CD4-positive, alpha-beta T cell treated with Interleukin-17A for 1 hour (primary cell): ENCODE measurements at regions not wholly inside any gene's neighbourhood (a gene's known extent, or its start where the extent isn't known, plus 50 kb on each side); places are given as distances from the start of the nearest gene placed in this dataset.

Experiments
- DNase-seq: peaks from one replicate; pipeline ENCODE4 v3.0.0-alpha.2; 2020

DNA sequence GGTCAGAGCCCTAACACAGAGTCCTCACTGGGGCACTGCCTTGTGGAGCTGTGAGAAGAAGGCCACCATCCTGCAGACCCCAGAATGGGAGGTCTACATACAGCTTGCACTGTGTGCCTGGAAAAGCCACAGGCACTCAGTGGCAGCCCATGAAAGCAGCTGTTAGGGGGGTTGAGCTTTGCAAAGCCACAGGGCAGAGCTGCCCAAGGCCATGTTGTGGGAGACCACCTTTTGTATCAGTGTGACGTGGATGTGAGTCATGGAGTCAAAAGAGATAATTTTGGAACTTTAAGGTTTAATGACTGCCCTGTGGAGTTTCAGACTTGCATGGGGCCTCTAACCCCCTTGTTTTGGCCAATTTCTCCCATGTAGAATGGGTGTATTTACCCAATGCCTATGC, 52.9 kb upstream of the TPRG1 start:
- DNase-seq: no peak

DNA sequence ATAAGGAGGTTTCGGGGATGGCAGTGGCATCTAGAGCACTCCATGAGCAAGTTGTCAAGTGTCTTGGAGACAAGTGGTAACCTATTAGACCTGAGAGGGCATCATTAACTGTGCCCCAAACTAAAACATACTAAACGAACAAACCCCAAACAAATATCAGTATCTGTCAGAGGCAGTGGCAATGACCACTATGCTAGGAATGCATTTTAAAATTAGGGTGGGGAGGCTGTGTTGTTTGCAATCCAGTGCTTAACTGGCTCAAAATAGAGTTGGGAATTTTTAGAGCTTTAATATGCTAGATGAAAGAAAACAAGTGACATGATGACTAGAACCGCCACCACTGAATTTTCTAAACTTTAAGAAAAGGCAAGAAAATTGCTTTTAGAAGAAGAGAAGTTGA, 51.8 kb upstream of the TPRG1 start:
- DNase-seq: no peak

DNA sequence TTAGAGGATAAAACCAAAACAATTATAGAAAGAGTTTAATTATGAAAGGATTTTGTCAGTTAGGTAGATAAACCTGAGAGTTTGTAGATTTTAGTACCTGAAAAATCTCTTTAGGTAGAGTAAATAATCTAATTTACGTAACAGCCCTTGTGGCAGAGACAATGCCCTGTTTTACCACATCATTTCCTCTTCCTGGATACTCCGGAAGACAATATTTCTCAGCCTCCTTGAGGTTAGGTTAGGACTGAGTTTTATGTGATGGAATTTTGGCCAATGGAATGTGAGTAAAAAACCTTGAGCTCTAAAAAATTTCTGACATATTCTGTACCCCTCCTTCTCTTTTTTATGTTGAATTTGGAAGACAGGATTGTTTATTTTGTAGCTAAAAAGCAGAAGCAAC, 50.7 kb upstream of the TPRG1 start:
- peak; percentile 70 for DNase-seq
